ENCODE measurements at regions not wholly inside any gene's neighbourhood (a gene's known extent, or its start where the extent isn't known, plus 50 kb on each side); places are given as distances from the start of the nearest gene placed in this dataset.

DNA sequence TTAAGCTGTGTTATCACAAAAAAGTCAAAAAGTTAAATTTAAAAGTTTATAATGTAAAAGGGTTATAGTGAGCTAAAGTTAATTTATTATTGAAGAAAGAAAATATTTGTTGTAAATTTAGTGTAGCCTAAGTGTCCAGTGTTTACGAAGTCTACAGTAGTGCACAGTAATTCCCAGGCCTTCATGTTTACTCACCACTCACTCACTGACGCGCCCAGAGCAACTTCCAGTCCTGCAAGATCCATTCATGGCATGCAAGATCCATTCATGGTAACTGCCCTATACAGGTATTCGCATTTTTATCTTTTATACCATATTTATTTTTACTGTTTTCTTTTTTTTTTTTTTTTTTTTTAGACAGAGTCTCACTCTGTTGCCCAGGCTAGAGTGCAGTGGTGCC lies 69.5 kb downstream of the TPRA1 start:
- TF ChIP-seq POLR2A (IDR thresholded peaks at IDR 0.05) (no peak), POLR2AphosphoS5 (IDR thresholded peaks at IDR 0.05) (no peak)
